Superior temporal gyrus (tissue), 1 donor: ENCODE measurements at regions not wholly inside any gene's neighbourhood (a gene's known extent, or its start where the extent isn't known, plus 50 kb on each side); places are given as distances from the start of the nearest gene placed in this dataset.

Experiments used
- DNase-seq: peaks from one replicate; pipeline ENCODE4 v3.0.0-alpha.2; 2016; ENCODE audit errors: extremely low spot score

GRCh38 chr20:24261351-24261750 lies 208.1 kb upstream of the SYNDIG1 start:
- no peak for DNase-seq

- no peak for DNase-seq
These were observed 212.3 kb upstream of the SYNDIG1 start for GRCh38 chr20:24257171-24257570.

GRCh38 chr20:24256307-24256706 lies 213.1 kb upstream of the SYNDIG1 start:
- no peak for DNase-seq

GRCh38 chr20:24254480-24254879 lies 214.9 kb upstream of the SYNDIG1 start:
- DNase-seq, result no peak

GRCh38 chr20:24253321-24253720 lies 216.1 kb upstream of the SYNDIG1 start:
- DNase-seq, result no peak

GRCh38 chr20:24245094-24245493 lies 224.3 kb upstream of the SYNDIG1 start:
- DNase-seq, result no peak

- no peak for DNase-seq
These were observed 226.7 kb upstream of the SYNDIG1 start for GRCh38 chr20:24242763-24243162.

GRCh38 chr20:24241466-24241865 lies 228.0 kb upstream of the SYNDIG1 start:
- DNase-seq, result no peak

- DNase-seq, result no peak
These were observed 232.5 kb upstream of the SYNDIG1 start for GRCh38 chr20:24236963-24237362.

GRCh38 chr20:24236201-24236600 lies 233.2 kb upstream of the SYNDIG1 start:
- DNase-seq, result no peak

GRCh38 chr20:24235296-24236175 lies 233.9 kb upstream of the SYNDIG1 start:
- DNase-seq, result peak; percentile 19

- no peak for DNase-seq
These were observed 239.0 kb upstream of the GGTLC1 start for GRCh38 chr20:24227600-24227999.

GRCh38 chr20:24212494-24212893 lies 223.9 kb upstream of the GGTLC1 start:
- no peak for DNase-seq

GRCh38 chr20:24211972-24212371 lies 223.4 kb upstream of the GGTLC1 start:
- DNase-seq, result no peak

- DNase-seq, result no peak
These were observed 221.8 kb upstream of the GGTLC1 start for GRCh38 chr20:24210356-24210755.

- DNase-seq, result no peak
These were observed 220.1 kb upstream of the GGTLC1 start for GRCh38 chr20:24208652-24209051.

- no peak for DNase-seq
These were observed 219.3 kb upstream of the GGTLC1 start for GRCh38 chr20:24207803-24208300.

GRCh38 chr20:24206995-24207394 lies 218.4 kb upstream of the GGTLC1 start:
- DNase-seq, result no peak

GRCh38 chr20:24203526-24204183 lies 215.1 kb upstream of the GGTLC1 start:
- DNase-seq, result no peak

- no peak for DNase-seq
These were observed 210.9 kb upstream of the GGTLC1 start for GRCh38 chr20:24199501-24199900.

GRCh38 chr20:24194143-24194542 lies 205.6 kb upstream of the GGTLC1 start:
- DNase-seq, result no peak

GRCh38 chr20:24190905-24191304 lies 202.3 kb upstream of the GGTLC1 start:
- DNase-seq, result no peak

- no peak for DNase-seq
These were observed 197.2 kb upstream of the GGTLC1 start for GRCh38 chr20:24185791-24186190.
